Esophagus muscularis mucosa (tissue), 4 donors: ENCODE measurements at regions not wholly inside any gene's neighbourhood (a gene's known extent, or its start where the extent isn't known, plus 50 kb on each side); places are given as distances from the start of the nearest gene placed in this dataset.

Source experiments
- DNase-seq: peaks from one replicate; pipeline ENCODE4 v3.0.0-alpha.2; 2017; ENCODE audit errors: extremely low spot score
- H3K27ac ChIP-seq, 4 donors: fragments of 200-600 bp; sonication (generic); replicated peaks in 1 of 4; 1 replicate in 3 of 4; 2 replicates in 1 of 4; pipeline ENCODE4 v1.5.1; 2016 to 2019; ENCODE audit warnings: mild to moderate bottlenecking in 1 of 4
- H3K27me3 ChIP-seq, 4 donors: fragments of 200-600 bp; sonication (generic); one replicate each; pipeline versions ENCODE4 v1.5.1 to v1.6.0; 2016 to 2019
- H3K36me3 ChIP-seq, 4 donors: fragments of 200-600 bp; sonication (generic); one replicate each; pipeline ENCODE4 v1.5.1; 2016 to 2019
- H3K4me1 ChIP-seq, 4 donors: fragments of 200-600 bp; sonication (generic); one replicate each; pipeline ENCODE4 v1.5.1; 2016 to 2019
- H3K4me3 ChIP-seq, 4 donors: fragments of 200-600 bp; sonication (generic); 1 replicate in 2 of 4; 2 replicates in 2 of 4; pipeline ENCODE4 v1.5.1; 2016 to 2019; ENCODE audit warnings: mild to moderate bottlenecking in 4 of 4, moderate library complexity in 1 of 4
- H3K9me3 ChIP-seq, 4 donors: fragments of 200-600 bp; sonication (generic); 1 replicate in 3 of 4; 2 replicates in 1 of 4; pipeline ENCODE4 v1.5.1; 2016 to 2019
- CTCF ChIP-seq, 3 experiments: fragments of 200-600 bp in 2 of 3; fragments of 450-650 bp in 1 of 3; sonication (generic) in 2 of 3; IDR thresholded peaks; one replicate each; pipeline ENCODE4 v1.5.1; 2017 to 2019; ENCODE audit warnings: antibody characterized with exemption in 3 of 3, mild to moderate bottlenecking in 2 of 3, moderate library complexity in 1 of 3
- EP300 ChIP-seq: sonication (generic); formaldehyde crosslinking; IDR thresholded peaks from one replicate; pipeline ENCODE4 v1.6.1; 2017; ENCODE audit warnings: antibody characterized with exemption
- POLR2A ChIP-seq: fragments of 450-650 bp; IDR thresholded peaks from one replicate; pipeline ENCODE4 v1.6.1; 2017; ENCODE audit warnings: antibody characterized with exemption, moderate library complexity, mild to moderate bottlenecking, low read depth
- POLR2AphosphoS5 ChIP-seq, 2 donors: sonication (generic); formaldehyde crosslinking; IDR thresholded peaks; one replicate each; pipeline ENCODE4 v1.6.1; 2017; ENCODE audit warnings: antibody characterized with exemption in 2 of 2
- WGBS: methylation state at CpG from one replicate; pipeline ENCODE4 v1.1.5; 2018; 5-methylcytosine and 5-hydroxymethylcytosine counted together
- intact Hi-C: fragments of 100-400 bp; cut with DNase I; formaldehyde crosslinking; loops from one replicate; pipeline ENCODE4 v1.15.1; 2023

- Histone ChIP-seq H3K27ac (no peak overlapping the region), H3K36me3 (no peaks in the 10 kb centered on the region), H3K4me1 (peaks cover 0 to 31% (median 21%) of the 10 kb centered on the region in 4 donors), H3K27me3 (no peaks in the 10 kb centered on the region), H3K9me3 (no peaks in the 10 kb centered on the region), H3K4me3 (no peak overlapping the region)
- DNase-seq, result no peak
- TF ChIP-seq EP300 (no peak), POLR2A (no peak), POLR2AphosphoS5 (IDR thresholded peaks at IDR 0.05) (no peak), CTCF (IDR thresholded peaks at IDR 0.05) (no peak)
- 91% methylated on average over 3 of the region's 3 CpGs for WGBS
- intact Hi-C loops, result no loop called here
Observed at GRCh38 chr1:87598429-87598828, 269.7 kb downstream of the LMO4 start.

- H3K4me3 ChIP-seq, result no peak overlapping the region
- no peaks in the 10 kb centered on the region for H3K27me3 ChIP-seq
- DNase-seq, result no peak
- peaks cover 0 to 25% (median 18%) of the 10 kb centered on the region in 4 donors for H3K4me1 ChIP-seq
- TF ChIP-seq POLR2AphosphoS5 (IDR thresholded peaks at IDR 0.05), result no peak
- TF ChIP-seq CTCF (IDR thresholded peaks at IDR 0.05), result no peak
- TF ChIP-seq POLR2A, result no peak
- no peak for TF ChIP-seq EP300
- H3K9me3 ChIP-seq, result no peaks in the 10 kb centered on the region
- 85% methylated on average over 2 of the region's 2 CpGs for WGBS
- no peaks in the 10 kb centered on the region for H3K36me3 ChIP-seq
- H3K27ac ChIP-seq, result no peak overlapping the region
- intact Hi-C loops, result no loop called here
Observed at GRCh38 chr1:87599569-87599968, 270.9 kb downstream of the LMO4 start.

- TF ChIP-seq CTCF (IDR thresholded peaks at IDR 0.05), result no peak
- no peak for TF ChIP-seq POLR2AphosphoS5 (IDR thresholded peaks at IDR 0.05)
- TF ChIP-seq POLR2A, result no peak
- TF ChIP-seq EP300, result no peak
- Histone ChIP-seq H3K4me3 (no peak overlapping the region), H3K27me3 (no peaks in the 10 kb centered on the region), H3K4me1 (peaks cover 0 to 18% (median 11%) of the 10 kb centered on the region in 4 donors), H3K9me3 (no peaks in the 10 kb centered on the region), H3K36me3 (no peaks in the 10 kb centered on the region), H3K27ac (no peak overlapping the region)
- DNase-seq, result no peak
- 85% methylated on average over 6 of the region's 6 CpGs for WGBS
- intact Hi-C loops, result no loop called here
Observed at GRCh38 chr1:87600055-87600850, 271.6 kb downstream of the LMO4 start.

- H3K36me3 ChIP-seq, result no peaks in the 10 kb centered on the region
- 52% methylated on average over 1 of the region's 1 CpG for WGBS
- intact Hi-C loops, result no loop called here
- peaks cover 0 to 15% (median 9%) of the 10 kb centered on the region in 4 donors for H3K4me1 ChIP-seq
- no peaks in the 10 kb centered on the region for H3K27me3 ChIP-seq
- no peaks in the 10 kb centered on the region for H3K9me3 ChIP-seq
- TF ChIP-seq CTCF (IDR thresholded peaks at IDR 0.05) (no peak), EP300 (no peak), POLR2AphosphoS5 (IDR thresholded peaks at IDR 0.05) (no peak), POLR2A (no peak)
- no peak overlapping the region for H3K4me3 ChIP-seq
- DNase-seq, result no peak
- no peak overlapping the region for H3K27ac ChIP-seq
Observed at GRCh38 chr1:87600854-87601253, 272.2 kb downstream of the LMO4 start.
